Neural cell (in vitro differentiated cells): ENCODE measurements at regions not wholly inside any gene's neighbourhood (a gene's known extent, or its start where the extent isn't known, plus 50 kb on each side); places are given as distances from the start of the nearest gene placed in this dataset.

Source experiments
- H2AFZ ChIP-seq: fragments of 200-600, 300-800 bp; sonication (generic), shearing (Covaris generic); 2 replicates; pipeline ENCODE4 v1.6.0; 2014; ENCODE audit warnings: low read depth, mild to moderate bottlenecking, antibody characterized with exemption, low read length, moderate library complexity
- H3F3A ChIP-seq: fragments of 200-600 bp; shearing (Covaris generic); 2 replicates; pipeline ENCODE4 v1.6.1; 2016; ENCODE audit warnings: mild to moderate bottlenecking, moderate library complexity, mixed read lengths, antibody characterized with exemption, low read length; ENCODE audit not compliant: insufficient read depth, poor library complexity, severe bottlenecking
- H3K27ac ChIP-seq: fragments of 200-600, 300-800 bp; sonication (generic), shearing (Covaris generic); 2 replicates; pipeline ENCODE4 v1.5.1; 2014; ENCODE audit warnings: mild to moderate bottlenecking, low read length, moderate library complexity
- H3K27me3 ChIP-seq: fragments of 300-800, 200-600 bp; sonication (generic), shearing (Covaris generic); 2 replicates; pipeline ENCODE4 v1.6.0; 2014; ENCODE audit warnings: mild to moderate bottlenecking, low read depth, low read length, moderate library complexity; ENCODE audit not compliant: insufficient read depth
- H3K36me3 ChIP-seq: fragments of 300-800, 200-600 bp; sonication (generic), shearing (Covaris generic); 2 replicates; pipeline ENCODE4 v1.5.1; 2014; ENCODE audit warnings: mild to moderate bottlenecking, antibody characterized with exemption, low read length, moderate library complexity; ENCODE audit not compliant: insufficient read depth
- H3K4me2 ChIP-seq: fragments of 300-800, 200-600 bp; sonication (generic), shearing (Covaris generic); 2 replicates; pipeline ENCODE4 v1.6.0; 2014; ENCODE audit warnings: mild to moderate bottlenecking, low read length
- H3K4me3 ChIP-seq: fragments of 300-800, 200-600 bp; sonication (generic), shearing (Covaris generic); 2 replicates; pipeline ENCODE4 v1.5.1; 2014; ENCODE audit warnings: mild to moderate bottlenecking, low read length, moderate library complexity
- H3K79me2 ChIP-seq: fragments of 200-600 bp; shearing (Covaris generic); replicated peaks from 2 replicates; pipeline ENCODE4 v1.6.0; 2014; ENCODE audit warnings: mild to moderate bottlenecking, low read length, moderate library complexity; ENCODE audit not compliant: insufficient read depth
- H3K9ac ChIP-seq: fragments of 300-800, 200-600 bp; sonication (generic), shearing (Covaris generic); 2 replicates; pipeline ENCODE4 v1.6.1; 2016; ENCODE audit warnings: mild to moderate bottlenecking, low read length, mixed read lengths
- H3K9me2 ChIP-seq: fragments of 200-600 bp; shearing (Covaris generic); 2 replicates; pipeline ENCODE4 v1.6.1; 2016; ENCODE audit warnings: mild to moderate bottlenecking, low read length, mixed read lengths; ENCODE audit not compliant: insufficient read depth
- H3K9me3 ChIP-seq: fragments of 200-600, 300-800 bp; sonication (generic), shearing (Covaris generic); 2 replicates; pipeline ENCODE4 v1.6.1; 2016; ENCODE audit warnings: mild to moderate bottlenecking, mixed run types, low read length, moderate library complexity, mixed read lengths
- H4K20me1 ChIP-seq: fragments of 200-600 bp; shearing (Covaris generic); 2 replicates; pipeline ENCODE4 v1.6.1; 2016; ENCODE audit warnings: mild to moderate bottlenecking, mixed run types; ENCODE audit not compliant: insufficient read depth
- EP300 ChIP-seq: fragments of 450-650 bp; conservative IDR thresholded peaks from 2 replicates; pipeline ENCODE4 v1.6.1; 2014; ENCODE audit warnings: antibody characterized with exemption, mild to moderate bottlenecking, moderate library complexity; ENCODE audit not compliant: poor library complexity, severe bottlenecking
- EZH2 ChIP-seq: fragments of 200-600, 300-800 bp; shearing (Covaris generic), sonication (generic); IDR thresholded peaks from 2 replicates; pipeline ENCODE4 v1.6.1; 2014; ENCODE audit warnings: antibody characterized with exemption, low read length, borderline replicate concordance, mild to moderate bottlenecking; ENCODE audit not compliant: insufficient read depth, poor library complexity, severe bottlenecking
- MXI1 ChIP-seq: fragments of 450-650 bp; conservative IDR thresholded peaks from 2 replicates; pipeline ENCODE4 v1.6.1; 2014; ENCODE audit warnings: antibody characterized with exemption, mild to moderate bottlenecking; ENCODE audit not compliant: poor library complexity, severe bottlenecking
- POLR2AphosphoS5 ChIP-seq: IDR thresholded peaks from 2 replicates; pipeline ENCODE4 v1.6.1; 2012
- RAD21 ChIP-seq: fragments of 450-650 bp; conservative IDR thresholded peaks from 2 replicates; pipeline ENCODE4 v1.6.1; 2014; ENCODE audit warnings: antibody characterized with exemption, mild to moderate bottlenecking, moderate library complexity
- SMC3 ChIP-seq: fragments of 450-650 bp; conservative IDR thresholded peaks from 2 replicates; pipeline ENCODE4 v1.6.1; 2014; ENCODE audit warnings: antibody characterized with exemption, mild to moderate bottlenecking, moderate library complexity; ENCODE audit not compliant: poor library complexity
- TAF1 ChIP-seq: IDR thresholded peaks from 2 replicates; pipeline ENCODE4 v1.6.1; 2012; ENCODE audit warnings: low read depth
- TF ChIP-seq, protein P1 (sequence below): IDR thresholded peaks from 2 replicates; pipeline ENCODE4 v1.6.1; 2012; ENCODE audit warnings: borderline replicate concordance
- TF ChIP-seq, protein P2 (sequence below): fragments of 450-650 bp; IDR thresholded peaks from 2 replicates; pipeline ENCODE4 v1.5.1; 2014; ENCODE audit warnings: antibody characterized with exemption, mild to moderate bottlenecking, moderate library complexity; ENCODE audit not compliant: poor library complexity, severe bottlenecking

DNA sequence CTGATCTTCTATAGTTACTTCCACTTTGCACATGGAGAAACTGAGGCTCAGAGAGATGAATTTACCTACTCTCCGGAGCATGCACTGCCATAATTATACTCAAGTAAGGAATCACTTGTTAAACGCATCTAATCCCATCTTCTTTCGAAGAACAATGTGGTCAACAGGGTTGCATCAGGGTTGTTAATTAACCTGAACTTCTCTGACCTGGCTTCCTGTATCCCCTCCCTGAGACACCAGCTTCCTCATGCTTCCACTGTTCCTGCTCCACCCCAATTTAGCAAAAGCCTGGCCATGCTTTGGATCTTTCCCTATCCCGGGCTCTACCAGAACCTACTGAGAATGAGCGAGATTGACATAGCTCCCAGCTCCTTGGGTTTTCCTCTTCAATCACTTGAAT is 136.7 kb downstream of the SMIM20 start:
- TF ChIP-seq, protein P1, sequence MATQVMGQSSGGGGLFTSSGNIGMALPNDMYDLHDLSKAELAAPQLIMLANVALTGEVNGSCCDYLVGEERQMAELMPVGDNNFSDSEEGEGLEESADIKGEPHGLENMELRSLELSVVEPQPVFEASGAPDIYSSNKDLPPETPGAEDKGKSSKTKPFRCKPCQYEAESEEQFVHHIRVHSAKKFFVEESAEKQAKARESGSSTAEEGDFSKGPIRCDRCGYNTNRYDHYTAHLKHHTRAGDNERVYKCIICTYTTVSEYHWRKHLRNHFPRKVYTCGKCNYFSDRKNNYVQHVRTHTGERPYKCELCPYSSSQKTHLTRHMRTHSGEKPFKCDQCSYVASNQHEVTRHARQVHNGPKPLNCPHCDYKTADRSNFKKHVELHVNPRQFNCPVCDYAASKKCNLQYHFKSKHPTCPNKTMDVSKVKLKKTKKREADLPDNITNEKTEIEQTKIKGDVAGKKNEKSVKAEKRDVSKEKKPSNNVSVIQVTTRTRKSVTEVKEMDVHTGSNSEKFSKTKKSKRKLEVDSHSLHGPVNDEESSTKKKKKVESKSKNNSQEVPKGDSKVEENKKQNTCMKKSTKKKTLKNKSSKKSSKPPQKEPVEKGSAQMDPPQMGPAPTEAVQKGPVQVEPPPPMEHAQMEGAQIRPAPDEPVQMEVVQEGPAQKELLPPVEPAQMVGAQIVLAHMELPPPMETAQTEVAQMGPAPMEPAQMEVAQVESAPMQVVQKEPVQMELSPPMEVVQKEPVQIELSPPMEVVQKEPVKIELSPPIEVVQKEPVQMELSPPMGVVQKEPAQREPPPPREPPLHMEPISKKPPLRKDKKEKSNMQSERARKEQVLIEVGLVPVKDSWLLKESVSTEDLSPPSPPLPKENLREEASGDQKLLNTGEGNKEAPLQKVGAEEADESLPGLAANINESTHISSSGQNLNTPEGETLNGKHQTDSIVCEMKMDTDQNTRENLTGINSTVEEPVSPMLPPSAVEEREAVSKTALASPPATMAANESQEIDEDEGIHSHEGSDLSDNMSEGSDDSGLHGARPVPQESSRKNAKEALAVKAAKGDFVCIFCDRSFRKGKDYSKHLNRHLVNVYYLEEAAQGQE: no peak
- no peak for TF ChIP-seq MXI1
- no peak for TF ChIP-seq RAD21
- TF ChIP-seq SMC3: no peak
- no peak for TF ChIP-seq POLR2AphosphoS5
- no peak for TF ChIP-seq TAF1
- no peak for TF ChIP-seq EZH2
- TF ChIP-seq, protein P2, sequence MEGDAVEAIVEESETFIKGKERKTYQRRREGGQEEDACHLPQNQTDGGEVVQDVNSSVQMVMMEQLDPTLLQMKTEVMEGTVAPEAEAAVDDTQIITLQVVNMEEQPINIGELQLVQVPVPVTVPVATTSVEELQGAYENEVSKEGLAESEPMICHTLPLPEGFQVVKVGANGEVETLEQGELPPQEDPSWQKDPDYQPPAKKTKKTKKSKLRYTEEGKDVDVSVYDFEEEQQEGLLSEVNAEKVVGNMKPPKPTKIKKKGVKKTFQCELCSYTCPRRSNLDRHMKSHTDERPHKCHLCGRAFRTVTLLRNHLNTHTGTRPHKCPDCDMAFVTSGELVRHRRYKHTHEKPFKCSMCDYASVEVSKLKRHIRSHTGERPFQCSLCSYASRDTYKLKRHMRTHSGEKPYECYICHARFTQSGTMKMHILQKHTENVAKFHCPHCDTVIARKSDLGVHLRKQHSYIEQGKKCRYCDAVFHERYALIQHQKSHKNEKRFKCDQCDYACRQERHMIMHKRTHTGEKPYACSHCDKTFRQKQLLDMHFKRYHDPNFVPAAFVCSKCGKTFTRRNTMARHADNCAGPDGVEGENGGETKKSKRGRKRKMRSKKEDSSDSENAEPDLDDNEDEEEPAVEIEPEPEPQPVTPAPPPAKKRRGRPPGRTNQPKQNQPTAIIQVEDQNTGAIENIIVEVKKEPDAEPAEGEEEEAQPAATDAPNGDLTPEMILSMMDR: no peak
- TF ChIP-seq EP300: no peak
- H3K9me3 ChIP-seq: no peaks in the 10 kb centered on the region

DNA sequence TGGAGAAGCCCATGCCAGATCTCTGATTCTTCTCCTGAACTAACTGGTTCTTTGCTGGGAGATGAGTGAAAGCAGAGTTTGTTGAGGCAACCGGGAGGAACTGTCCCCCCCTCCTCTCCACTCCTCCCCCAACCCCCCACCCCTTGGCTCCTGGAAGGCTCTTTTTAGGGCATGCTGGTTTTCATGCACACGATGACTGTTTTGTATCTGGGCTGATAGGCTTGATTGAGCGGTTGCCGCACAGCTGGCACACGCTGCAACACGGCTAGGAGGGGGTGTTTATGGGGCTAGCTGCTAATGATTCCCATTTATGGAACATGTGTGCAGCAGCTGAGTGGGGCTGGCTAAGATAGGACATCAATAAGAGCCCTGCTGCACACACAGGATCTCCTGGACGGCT is 137.2 kb downstream of the SMIM20 start:
- TF ChIP-seq, protein P2: no peak
- TF ChIP-seq POLR2AphosphoS5: no peak
- no peak for TF ChIP-seq SMC3
- TF ChIP-seq MXI1: no peak
- no peak for TF ChIP-seq RAD21
- no peak for TF ChIP-seq TAF1
- TF ChIP-seq EP300: no peak
- TF ChIP-seq, protein P1: no peak
- TF ChIP-seq EZH2: no peak
- H3K36me3 ChIP-seq: no peaks in the 10 kb centered on the region
- H3K27me3 ChIP-seq: no peaks in the 10 kb centered on the region
- H2AFZ ChIP-seq: no peak overlapping the region
- H3K9me2 ChIP-seq: no peaks in the 10 kb centered on the region
- H3F3A ChIP-seq: no peaks in the 10 kb centered on the region
- no peak overlapping the region for H3K4me2 ChIP-seq
- no peak overlapping the region for H3K9ac ChIP-seq
- H3K9me3 ChIP-seq: no peaks in the 10 kb centered on the region
- no peaks in the 10 kb centered on the region for H3K79me2 ChIP-seq
- H4K20me1 ChIP-seq: no peaks in the 10 kb centered on the region
- no peak overlapping the region for H3K27ac ChIP-seq
- H3K4me3 ChIP-seq: no peak overlapping the region

More for the DNA sequence above, 136.7 kb downstream of the SMIM20 start:
- no peaks in the 10 kb centered on the region for H3K27me3 ChIP-seq
- no peak overlapping the region for H3K27ac ChIP-seq
- H2AFZ ChIP-seq: no peak overlapping the region
- H4K20me1 ChIP-seq: no peaks in the 10 kb centered on the region
- no peak overlapping the region for H3K4me3 ChIP-seq
- H3K36me3 ChIP-seq: no peaks in the 10 kb centered on the region
- H3K9me2 ChIP-seq: no peaks in the 10 kb centered on the region
- no peaks in the 10 kb centered on the region for H3K79me2 ChIP-seq
- no peak overlapping the region for H3K4me2 ChIP-seq
- no peaks in the 10 kb centered on the region for H3F3A ChIP-seq
- no peak overlapping the region for H3K9ac ChIP-seq
